Caco-2 (cell line): ENCODE measurements at regions not wholly inside any gene's neighbourhood (a gene's known extent, or its start where the extent isn't known, plus 50 kb on each side); places are given as distances from the start of the nearest gene placed in this dataset.

ENCODE experiments used
- BruUV-seq: library from RNA; stranded (reverse); fragments of 400-500 nt; replicated peaks from 2 replicates; lab custom pipeline; 2021; lab: Mats Ljungman, UMichigan
- CTCF ChIA-PET: fragments of 300-600 bp; sonication (Branson Sonifier 250); formaldehyde crosslinking; loops from one replicate; lab custom pipeline; 2022; ENCODE audit warnings: antibody characterized with exemption; lab: Charles Lee
- POLR2A ChIA-PET: fragments of 300-600 bp; sonication (Branson Sonifier 250); formaldehyde crosslinking; loops from one replicate; lab custom pipeline; 2022; ENCODE audit warnings: antibody characterized with exemption; lab: Charles Lee
- DNase-seq, 2 experiments: peaks; one replicate each; pipeline versions ENCODE4 v3.0.0 to v3.0.0-alpha.2; 2020 to 2022
- H3K27me3 ChIP-seq: replicated peaks from 2 replicates; pipeline ENCODE4 v1.6.0; 2011; ENCODE audit warnings: low read length; ENCODE audit not compliant: control insufficient read depth, insufficient read depth
- H3K36me3 ChIP-seq: 2 replicates; pipeline ENCODE4 v1.5.1; 2011; ENCODE audit warnings: low read length; ENCODE audit not compliant: control insufficient read depth, insufficient read depth
- H3K4me1 ChIP-seq: fragments of 250-450 bp; sonication (Bioruptor Pico); 2 replicates; pipeline ENCODE4 v1.5.1; 2020; ENCODE audit warnings: mild to moderate bottlenecking
- H3K4me3 ChIP-seq: 2 replicates; pipeline ENCODE4 v1.5.1; 2011; ENCODE audit warnings: low read depth, mild to moderate bottlenecking, control low read depth, low read length
- H3K9me3 ChIP-seq: fragments of 250-450 bp; sonication (Bioruptor Pico); 2 replicates; pipeline ENCODE4 v1.5.1; 2020; ENCODE audit warnings: mild to moderate bottlenecking, moderate library complexity
- H3K27ac Mint-ChIP-seq: one replicate; pipeline ENCODE4 v1.8.0; 2022; ENCODE audit warnings: mixed read lengths; ENCODE audit not compliant: unreplicated experiment
- H3K27me3 Mint-ChIP-seq: one replicate; pipeline ENCODE4 v1.8.0; 2022; ENCODE audit warnings: mixed read lengths; ENCODE audit not compliant: insufficient read depth, unreplicated experiment
- H3K36me3 Mint-ChIP-seq: one replicate; pipeline ENCODE4 v1.8.0; 2022; ENCODE audit warnings: mild to moderate bottlenecking, mixed read lengths; ENCODE audit not compliant: insufficient read depth, unreplicated experiment
- H3K4me1 Mint-ChIP-seq: one replicate; pipeline ENCODE4 v1.8.0; 2022; ENCODE audit warnings: low read depth, mixed read lengths; ENCODE audit not compliant: unreplicated experiment
- H3K4me3 Mint-ChIP-seq: one replicate; pipeline ENCODE4 v1.8.0; 2022; ENCODE audit warnings: mild to moderate bottlenecking, moderate library complexity, mixed read lengths; ENCODE audit not compliant: unreplicated experiment
- H3K9me3 Mint-ChIP-seq: one replicate; pipeline ENCODE4 v1.8.0; 2022; ENCODE audit warnings: mixed read lengths; ENCODE audit not compliant: unreplicated experiment
- intact Hi-C: fragments of 100-400 bp; cut with micrococcal nuclease; formaldehyde crosslinking; loops from one replicate; pipeline ENCODE4 v1.10.0; 2022; ENCODE audit not compliant: unreplicated experiment
- TF ChIP-seq, protein P1 (sequence below), 2 experiments: fragments of 200-600 bp in 1 of 2; IDR thresholded peaks; 1 replicate in 1 of 2; 2 replicates in 1 of 2; pipeline versions ENCODE4 v1.5.1 to v1.8.0; 2011 to 2022; ENCODE audit warnings: antibody characterized with exemption in 1 of 2, control low read depth in 1 of 2, inconsistent platforms in 1 of 2, low read depth in 1 of 2, low read length in 1 of 2, mild to moderate bottlenecking in 1 of 2, moderate library complexity in 1 of 2; ENCODE audit not compliant: insufficient read depth in 1 of 2, severe bottlenecking in 1 of 2, unreplicated experiment in 1 of 2

GRCh38 chr9:79213417-79214125 is 358.2 kb upstream of the TLE4 start:
- Mint-ChIP-seq H3K27me3 (no peaks in the 10 kb centered on the region), H3K27ac (no peak overlapping the region), H3K4me3 (no peak overlapping the region), H3K4me1 (no peaks in the 10 kb centered on the region), H3K36me3 (no peaks in the 10 kb centered on the region), H3K9me3 (no peaks in the 10 kb centered on the region)
- no peaks in the 10 kb centered on the region for H3K36me3 ChIP-seq
- DNase-seq = no peak
- BruUV-seq = no TSS peak
- no peaks in the 10 kb centered on the region for H3K9me3 ChIP-seq
- H3K4me3 ChIP-seq = no peak overlapping the region
- POLR2A ChIA-PET = no interaction called here
- intact Hi-C loops = no loop called here
- no peaks in the 10 kb centered on the region for H3K27me3 ChIP-seq
- no peaks in the 10 kb centered on the region for H3K4me1 ChIP-seq
- CTCF ChIA-PET = no interaction called here
- TF ChIP-seq, protein P1, sequence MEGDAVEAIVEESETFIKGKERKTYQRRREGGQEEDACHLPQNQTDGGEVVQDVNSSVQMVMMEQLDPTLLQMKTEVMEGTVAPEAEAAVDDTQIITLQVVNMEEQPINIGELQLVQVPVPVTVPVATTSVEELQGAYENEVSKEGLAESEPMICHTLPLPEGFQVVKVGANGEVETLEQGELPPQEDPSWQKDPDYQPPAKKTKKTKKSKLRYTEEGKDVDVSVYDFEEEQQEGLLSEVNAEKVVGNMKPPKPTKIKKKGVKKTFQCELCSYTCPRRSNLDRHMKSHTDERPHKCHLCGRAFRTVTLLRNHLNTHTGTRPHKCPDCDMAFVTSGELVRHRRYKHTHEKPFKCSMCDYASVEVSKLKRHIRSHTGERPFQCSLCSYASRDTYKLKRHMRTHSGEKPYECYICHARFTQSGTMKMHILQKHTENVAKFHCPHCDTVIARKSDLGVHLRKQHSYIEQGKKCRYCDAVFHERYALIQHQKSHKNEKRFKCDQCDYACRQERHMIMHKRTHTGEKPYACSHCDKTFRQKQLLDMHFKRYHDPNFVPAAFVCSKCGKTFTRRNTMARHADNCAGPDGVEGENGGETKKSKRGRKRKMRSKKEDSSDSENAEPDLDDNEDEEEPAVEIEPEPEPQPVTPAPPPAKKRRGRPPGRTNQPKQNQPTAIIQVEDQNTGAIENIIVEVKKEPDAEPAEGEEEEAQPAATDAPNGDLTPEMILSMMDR (IDR thresholded peaks at IDR 0.05; ENCODE audit: insufficient read depth in 1 of 2, low read depth in 1 of 2, low read length in 1 of 2, severe bottlenecking in 1 of 2, unreplicated experiment in 1 of 2) = no peak

- ChIA-PET CTCF (no interaction called here), POLR2A (no interaction called here)
- Histone ChIP-seq H3K27me3 (no peaks in the 10 kb centered on the region), H3K4me3 (no peak overlapping the region), H3K9me3 (no peaks in the 10 kb centered on the region), H3K4me1 (no peaks in the 10 kb centered on the region), H3K36me3 (no peaks in the 10 kb centered on the region)
- Mint-ChIP-seq H3K36me3 (no peaks in the 10 kb centered on the region), H3K4me1 (no peaks in the 10 kb centered on the region), H3K27ac (no peak overlapping the region), H3K4me3 (no peak overlapping the region), H3K27me3 (no peaks in the 10 kb centered on the region), H3K9me3 (no peaks in the 10 kb centered on the region)
- intact Hi-C loops = no loop called here
- TF ChIP-seq, protein P1 (IDR thresholded peaks at IDR 0.05; ENCODE audit: insufficient read depth in 1 of 2, low read depth in 1 of 2, low read length in 1 of 2, severe bottlenecking in 1 of 2, unreplicated experiment in 1 of 2) = no peak
- BruUV-seq = no TSS peak
- no peak for DNase-seq
These were observed 355.9 kb upstream of the TLE4 start for GRCh38 chr9:79215821-79216220.

DNA sequence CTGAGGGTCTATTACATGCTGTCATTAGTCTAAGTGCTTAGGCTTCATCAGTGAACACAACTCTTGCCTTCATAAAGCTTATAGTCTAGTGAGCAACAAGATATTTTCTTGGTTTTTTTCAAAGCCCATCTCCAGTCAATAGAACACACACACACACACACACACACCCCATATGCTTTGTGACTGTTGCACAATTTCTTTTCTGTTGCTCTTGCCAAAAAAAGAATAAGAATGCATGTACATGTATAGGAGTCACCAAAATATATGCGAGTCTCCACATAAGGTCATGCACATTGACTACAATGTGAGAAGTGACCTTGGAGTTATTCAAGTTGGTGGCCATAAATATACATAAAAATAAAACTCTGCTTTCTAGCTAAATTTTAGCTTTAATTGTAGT is 351.5 kb upstream of the TLE4 start:
- Mint-ChIP-seq H3K4me3 (no peak overlapping the region), H3K9me3 (no peaks in the 10 kb centered on the region), H3K27ac (no peak overlapping the region), H3K4me1 (no peaks in the 10 kb centered on the region), H3K36me3 (no peaks in the 10 kb centered on the region), H3K27me3 (no peaks in the 10 kb centered on the region)
- Histone ChIP-seq H3K4me1 (no peaks in the 10 kb centered on the region), H3K4me3 (no peak overlapping the region), H3K36me3 (no peaks in the 10 kb centered on the region), H3K27me3 (no peaks in the 10 kb centered on the region), H3K9me3 (no peaks in the 10 kb centered on the region)
- POLR2A ChIA-PET = no interaction called here
- DNase-seq = no peak
- intact Hi-C loops = no loop called here
- no TSS peak for BruUV-seq
- TF ChIP-seq, protein P1 (IDR thresholded peaks at IDR 0.05; ENCODE audit: insufficient read depth in 1 of 2, low read depth in 1 of 2, low read length in 1 of 2, severe bottlenecking in 1 of 2, unreplicated experiment in 1 of 2) = no peak
- CTCF ChIA-PET = no interaction called here
